Smooth muscle cell (in vitro differentiated cells): ENCODE measurements at regions not wholly inside any gene's neighbourhood (a gene's known extent, or its start where the extent isn't known, plus 50 kb on each side); places are given as distances from the start of the nearest gene placed in this dataset.

Experiments used
- DNase-seq: peaks from one replicate; lab custom pipeline; 2025; ENCODE audit not compliant: unreplicated experiment; lab: John Stamatoyannopoulos, UW
- H2AFZ ChIP-seq: fragments of 200-600 bp; sonication (generic); 2 replicates; pipeline ENCODE4 v1.6.0; 2016; ENCODE audit warnings: antibody characterized with exemption, low read depth, mild to moderate bottlenecking
- H3F3A ChIP-seq: fragments of 200-600 bp; sonication (generic); 2 replicates; pipeline ENCODE4 v1.6.0; 2017; ENCODE audit warnings: antibody characterized with exemption, low read depth
- H3K27ac ChIP-seq: fragments of 200-600 bp; sonication (generic); 2 replicates; pipeline ENCODE4 v1.5.1; 2016; ENCODE audit warnings: low read depth, mild to moderate bottlenecking
- H3K27me3 ChIP-seq: fragments of 200-600 bp; sonication (generic); 2 replicates; pipeline ENCODE4 v1.6.1; 2016; ENCODE audit warnings: low read depth, mild to moderate bottlenecking
- H3K36me3 ChIP-seq: fragments of 200-600 bp; sonication (generic); 2 replicates; pipeline ENCODE4 v1.5.1; 2016; ENCODE audit warnings: low read depth
- H3K4me1 ChIP-seq: fragments of 200-600 bp; sonication (generic); 2 replicates; pipeline ENCODE4 v1.5.1; 2016; ENCODE audit warnings: low read depth
- H3K4me2 ChIP-seq: fragments of 200-600 bp; sonication (generic); 2 replicates; pipeline ENCODE4 v1.6.0; 2016; ENCODE audit warnings: mild to moderate bottlenecking
- H3K4me3 ChIP-seq: fragments of 200-600 bp; sonication (generic); 2 replicates; pipeline ENCODE4 v1.5.1; 2016; ENCODE audit warnings: mild to moderate bottlenecking
- H3K79me2 ChIP-seq: fragments of 200-600 bp; sonication (generic); 2 replicates; pipeline ENCODE4 v1.6.0; 2016; ENCODE audit warnings: low read depth, mild to moderate bottlenecking
- H3K9ac ChIP-seq: fragments of 200-600 bp; sonication (generic); 2 replicates; pipeline ENCODE4 v1.6.0; 2016; ENCODE audit warnings: low read depth
- H3K9me3 ChIP-seq: fragments of 200-600 bp; sonication (generic); replicated peaks from 2 replicates; pipeline ENCODE4 v1.5.1; 2016; ENCODE audit warnings: low read depth
- H4K20me1 ChIP-seq: fragments of 200-600 bp; sonication (generic); 2 replicates; pipeline ENCODE4 v1.6.0; 2016; ENCODE audit warnings: low read depth
- CTCF ChIP-seq: fragments of 200-600 bp; sonication (generic); IDR thresholded peaks from 2 replicates; pipeline ENCODE4 v1.5.1; 2017; ENCODE audit warnings: borderline replicate concordance, mild to moderate bottlenecking, antibody characterized with exemption; ENCODE audit not compliant: insufficient read depth, poor library complexity, severe bottlenecking
- WGBS: methylation state at CpG from one replicate; pipeline ENCODE4 v1.1.7; 2016; ENCODE audit warnings: low lambda C conversion rate; 5-methylcytosine and 5-hydroxymethylcytosine counted together

- Histone ChIP-seq H3K4me2 (no peak overlapping the region), H3K9me3 (no peaks in the 10 kb centered on the region), H3K36me3 (no peaks in the 10 kb centered on the region), H2AFZ (no peak overlapping the region), H3K27ac (no peak overlapping the region), H3K4me3 (no peak overlapping the region), H3K4me1 (no peaks in the 10 kb centered on the region), H3K9ac (no peak overlapping the region), H3F3A (no peaks in the 10 kb centered on the region), H4K20me1 (no peaks in the 10 kb centered on the region), H3K79me2 (no peaks in the 10 kb centered on the region), H3K27me3 (no peaks in the 10 kb centered on the region)
- DNase-seq, result no peak
- no peak for TF ChIP-seq CTCF
- WGBS, result 66% methylated on average over 2 of the region's 2 CpGs
Measured at GRCh38 chr16:50960517-50961202, 190.4 kb downstream of the SALL1 start.

GRCh38 chr16:50957056-50957455, 194.0 kb downstream of the SALL1 start:
- no peak for TF ChIP-seq CTCF
- Histone ChIP-seq H3K4me2 (no peak overlapping the region), H3K4me3 (no peak overlapping the region), H2AFZ (no peak overlapping the region), H3K4me1 (no peaks in the 10 kb centered on the region), H3K27ac (no peak overlapping the region), H3K27me3 (no peaks in the 10 kb centered on the region), H3F3A (no peaks in the 10 kb centered on the region), H4K20me1 (no peaks in the 10 kb centered on the region), H3K79me2 (no peaks in the 10 kb centered on the region), H3K9ac (no peak overlapping the region), H3K36me3 (no peaks in the 10 kb centered on the region), H3K9me3 (no peaks in the 10 kb centered on the region)
- no peak for DNase-seq
- WGBS, result 94% methylated on average over 4 of the region's 4 CpGs

GRCh38 chr16:50956637-50957036, 194.4 kb downstream of the SALL1 start:
- no peaks in the 10 kb centered on the region for H3K4me1 ChIP-seq
- no peak for TF ChIP-seq CTCF

GRCh38 chr16:50955311-50955710, 195.8 kb downstream of the SALL1 start:
- no peak for TF ChIP-seq CTCF
- H3K79me2 ChIP-seq, result no peaks in the 10 kb centered on the region
- no peak overlapping the region for H3K27ac ChIP-seq
- no peak overlapping the region for H3K4me2 ChIP-seq
- 82% methylated on average over 2 of the region's 2 CpGs for WGBS
- no peaks in the 10 kb centered on the region for H3K4me1 ChIP-seq
- no peaks in the 10 kb centered on the region for H4K20me1 ChIP-seq
- no peak overlapping the region for H2AFZ ChIP-seq
- no peaks in the 10 kb centered on the region for H3K9me3 ChIP-seq
- H3K36me3 ChIP-seq, result no peaks in the 10 kb centered on the region
- H3K9ac ChIP-seq, result no peak overlapping the region
- H3K4me3 ChIP-seq, result no peak overlapping the region
- H3F3A ChIP-seq, result no peaks in the 10 kb centered on the region
- no peaks in the 10 kb centered on the region for H3K27me3 ChIP-seq
- no peak for DNase-seq

More at GRCh38 chr16:50956637-50957036, 194.4 kb downstream of the SALL1 start:
- H3F3A ChIP-seq, result no peaks in the 10 kb centered on the region
- no peak overlapping the region for H3K9ac ChIP-seq
- no peak overlapping the region for H3K4me3 ChIP-seq
- WGBS, result 79% methylated on average over 1 of the region's 1 CpG
- H3K27me3 ChIP-seq, result no peaks in the 10 kb centered on the region
- no peaks in the 10 kb centered on the region for H3K36me3 ChIP-seq
- H2AFZ ChIP-seq, result no peak overlapping the region
- no peak overlapping the region for H3K27ac ChIP-seq
- no peaks in the 10 kb centered on the region for H4K20me1 ChIP-seq
- H3K4me2 ChIP-seq, result no peak overlapping the region
- no peak for DNase-seq
- no peaks in the 10 kb centered on the region for H3K79me2 ChIP-seq
- no peaks in the 10 kb centered on the region for H3K9me3 ChIP-seq
